PC-9 (cell line): ENCODE measurements at regions not wholly inside any gene's neighbourhood (a gene's known extent, or its start where the extent isn't known, plus 50 kb on each side); places are given as distances from the start of the nearest gene placed in this dataset.

Experiments used
- CTCF ChIP-seq: fragments of 200-600 bp; sonication (generic); conservative IDR thresholded peaks from 2 replicates; pipeline ENCODE4 v1.6.1; 2017; ENCODE audit warnings: mixed run types, antibody characterized with exemption, mild to moderate bottlenecking, moderate library complexity
- EZH2 ChIP-seq: fragments of 200-600 bp; sonication (generic); IDR thresholded peaks from 2 replicates; pipeline ENCODE4 v1.8.0; 2017; ENCODE audit warnings: antibody characterized with exemption, low read depth

GRCh38 chr5:74491586-74491985, 148.9 kb downstream of the ENC1 start:
- TF ChIP-seq CTCF (no peak), EZH2 (no peak)
